Body of pancreas (tissue), 4 donors: ENCODE measurements at regions not wholly inside any gene's neighbourhood (a gene's known extent, or its start where the extent isn't known, plus 50 kb on each side); places are given as distances from the start of the nearest gene placed in this dataset.

ENCODE experiments used
- POLR2A ChIP-seq, 3 donors: fragments of 450-650 bp; IDR thresholded peaks; one replicate each; pipeline ENCODE4 v1.6.1; 2016; ENCODE audit warnings: antibody characterized with exemption in 3 of 3, mild to moderate bottlenecking in 2 of 3
- TF ChIP-seq, protein P1 (sequence below), 7 experiments: fragments of 450-650 bp in 4 of 7; fragments of 200-600 bp in 3 of 7; sonication (generic) in 3 of 7; IDR thresholded peaks; one replicate each; pipeline ENCODE4 v1.5.1; 2016 to 2019; ENCODE audit warnings: antibody characterized with exemption in 7 of 7

GRCh38 chr2:104704496-104705245 is 149.2 kb upstream of the POU3F3 start:
- TF ChIP-seq, protein P1, sequence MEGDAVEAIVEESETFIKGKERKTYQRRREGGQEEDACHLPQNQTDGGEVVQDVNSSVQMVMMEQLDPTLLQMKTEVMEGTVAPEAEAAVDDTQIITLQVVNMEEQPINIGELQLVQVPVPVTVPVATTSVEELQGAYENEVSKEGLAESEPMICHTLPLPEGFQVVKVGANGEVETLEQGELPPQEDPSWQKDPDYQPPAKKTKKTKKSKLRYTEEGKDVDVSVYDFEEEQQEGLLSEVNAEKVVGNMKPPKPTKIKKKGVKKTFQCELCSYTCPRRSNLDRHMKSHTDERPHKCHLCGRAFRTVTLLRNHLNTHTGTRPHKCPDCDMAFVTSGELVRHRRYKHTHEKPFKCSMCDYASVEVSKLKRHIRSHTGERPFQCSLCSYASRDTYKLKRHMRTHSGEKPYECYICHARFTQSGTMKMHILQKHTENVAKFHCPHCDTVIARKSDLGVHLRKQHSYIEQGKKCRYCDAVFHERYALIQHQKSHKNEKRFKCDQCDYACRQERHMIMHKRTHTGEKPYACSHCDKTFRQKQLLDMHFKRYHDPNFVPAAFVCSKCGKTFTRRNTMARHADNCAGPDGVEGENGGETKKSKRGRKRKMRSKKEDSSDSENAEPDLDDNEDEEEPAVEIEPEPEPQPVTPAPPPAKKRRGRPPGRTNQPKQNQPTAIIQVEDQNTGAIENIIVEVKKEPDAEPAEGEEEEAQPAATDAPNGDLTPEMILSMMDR (IDR thresholded peaks at IDR 0.05): no peak
- no peak for TF ChIP-seq POLR2A (IDR thresholded peaks at IDR 0.05)
